Coronary artery (tissue), 2 donors: ENCODE measurements at regions not wholly inside any gene's neighbourhood (a gene's known extent, or its start where the extent isn't known, plus 50 kb on each side); places are given as distances from the start of the nearest gene placed in this dataset.
"Not testable (repeated sequence)": the region's sequence is repeated elsewhere in the genome, so short reads cannot be mapped to it uniquely, and the experiment has no call there.

Experiments used
- DNase-seq: peaks from one replicate; pipeline ENCODE4 v3.0.0-alpha.2; 2017; ENCODE audit warnings: low spot score
- H3K27ac ChIP-seq, 2 donors: fragments of 200-600 bp; sonication (generic); one replicate each; pipeline ENCODE4 v1.5.1; 2016 to 2019
- H3K4me3 ChIP-seq: fragments of 200-600 bp; sonication (generic); 2 replicates; pipeline ENCODE4 v1.5.1; 2016; ENCODE audit warnings: mild to moderate bottlenecking, moderate library complexity
- CTCF ChIP-seq: fragments of 200-600 bp; sonication (generic); IDR thresholded peaks from one replicate; pipeline ENCODE4 v1.5.1; 2019; ENCODE audit warnings: antibody characterized with exemption

GRCh38 chr13:104608331-104608730 lies 1542.1 kb upstream of the SLC10A2 start:
- Histone ChIP-seq H3K4me3 (no peak overlapping the region), H3K27ac (no peak overlapping the region)
- DNase-seq, result no peak
- no peak for TF ChIP-seq CTCF

- not testable (repeated sequence) for H3K27ac ChIP-seq, DNase-seq, H3K4me3 ChIP-seq
Observed at GRCh38 chr13:104605435-104605834, 1539.2 kb upstream of the SLC10A2 start.

- DNase-seq, result no peak
Observed at GRCh38 chr13:104597546-104598180, 1531.4 kb upstream of the SLC10A2 start.

GRCh38 chr13:104595511-104595910 lies 1529.3 kb upstream of the SLC10A2 start:
- DNase-seq, result no peak
- no peak overlapping the region for H3K4me3 ChIP-seq
- TF ChIP-seq CTCF, result no peak
- no peak overlapping the region for H3K27ac ChIP-seq

More at GRCh38 chr13:104597546-104598180, 1531.4 kb upstream of the SLC10A2 start:
- Histone ChIP-seq H3K27ac (no peak overlapping the region), H3K4me3 (no peak overlapping the region)
- TF ChIP-seq CTCF, result no peak

- Histone ChIP-seq H3K27ac (no peak overlapping the region), H3K4me3 (no peak overlapping the region)
- no peak for DNase-seq
- no peak for TF ChIP-seq CTCF
Observed at GRCh38 chr13:104594806-104595205, 1528.6 kb upstream of the SLC10A2 start.

- no peak for DNase-seq
- no peak for TF ChIP-seq CTCF
- Histone ChIP-seq H3K4me3 (no peak overlapping the region), H3K27ac (no peak overlapping the region)
Observed at GRCh38 chr13:104593693-104594092, 1527.5 kb upstream of the SLC10A2 start.

- Histone ChIP-seq H3K4me3 (no peak overlapping the region), H3K27ac (no peak overlapping the region)
- TF ChIP-seq CTCF, result no peak
- DNase-seq, result no peak
Observed at GRCh38 chr13:104593251-104593576, 1527.0 kb upstream of the SLC10A2 start.
